ENCODE measurements at regions not wholly inside any gene's neighbourhood (a gene's known extent, or its start where the extent isn't known, plus 50 kb on each side); places are given as distances from the start of the nearest gene placed in this dataset.

DNA sequence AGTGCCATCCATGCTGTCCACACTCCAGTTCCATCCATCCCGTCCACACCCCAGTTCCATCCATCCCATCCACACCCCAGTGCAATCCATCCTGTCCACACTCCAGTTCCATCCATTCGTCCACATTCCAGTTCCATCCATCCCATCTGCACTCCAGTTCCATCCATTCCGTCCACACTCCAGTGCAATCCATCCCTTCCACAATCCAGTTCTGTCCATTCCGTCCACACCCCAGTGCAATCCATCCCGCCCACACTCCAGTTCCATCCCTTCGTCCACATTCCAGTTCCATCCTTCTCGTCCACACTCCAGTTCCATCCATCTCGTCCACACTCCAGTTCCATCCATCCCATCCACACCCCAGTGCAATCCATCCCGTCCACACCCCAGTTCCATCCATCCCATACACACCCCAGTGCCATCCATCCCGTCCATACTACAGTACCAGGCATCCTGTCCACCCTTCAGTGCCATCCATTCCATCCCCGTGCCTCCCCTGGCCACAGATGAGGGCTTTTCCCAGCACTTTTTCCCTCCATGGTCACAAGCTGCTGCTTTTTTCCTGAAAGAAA, 704.0 kb downstream of the BRD1 start:
- no peaks in the 10 kb centered on the region for H3K36me3 ChIP-seq (ENCODE audit: control insufficient read depth, insufficient read depth, low read length)
- no peak for ATAC-seq
- H3K27ac ChIP-seq (ENCODE audit: low read length), result no peak overlapping the region
- ChIA-PET CTCF (no interaction called here), POLR2A (no interaction called here)
- DNase-seq (ENCODE audit: low read depth, low spot score), result no peak
- H3K27me3 ChIP-seq (ENCODE audit: control insufficient read depth, insufficient read depth, low read length), result no peaks in the 10 kb centered on the region
- BruUV-seq (replicated peaks), result no TSS peak
- in situ Hi-C loops (cut with HindIII; ENCODE audit: low pct_unique_long_range_greater_than_20kb, low sequenced_read_pairs) (no loop called here), intact Hi-C loops (cut with micrococcal nuclease; ENCODE audit: unreplicated experiment) (no loop called here)
- H3K4me1 ChIP-seq (ENCODE audit: control insufficient read depth, insufficient read depth, low read length), result no peaks in the 10 kb centered on the region
- TF ChIP-seq, protein P1, sequence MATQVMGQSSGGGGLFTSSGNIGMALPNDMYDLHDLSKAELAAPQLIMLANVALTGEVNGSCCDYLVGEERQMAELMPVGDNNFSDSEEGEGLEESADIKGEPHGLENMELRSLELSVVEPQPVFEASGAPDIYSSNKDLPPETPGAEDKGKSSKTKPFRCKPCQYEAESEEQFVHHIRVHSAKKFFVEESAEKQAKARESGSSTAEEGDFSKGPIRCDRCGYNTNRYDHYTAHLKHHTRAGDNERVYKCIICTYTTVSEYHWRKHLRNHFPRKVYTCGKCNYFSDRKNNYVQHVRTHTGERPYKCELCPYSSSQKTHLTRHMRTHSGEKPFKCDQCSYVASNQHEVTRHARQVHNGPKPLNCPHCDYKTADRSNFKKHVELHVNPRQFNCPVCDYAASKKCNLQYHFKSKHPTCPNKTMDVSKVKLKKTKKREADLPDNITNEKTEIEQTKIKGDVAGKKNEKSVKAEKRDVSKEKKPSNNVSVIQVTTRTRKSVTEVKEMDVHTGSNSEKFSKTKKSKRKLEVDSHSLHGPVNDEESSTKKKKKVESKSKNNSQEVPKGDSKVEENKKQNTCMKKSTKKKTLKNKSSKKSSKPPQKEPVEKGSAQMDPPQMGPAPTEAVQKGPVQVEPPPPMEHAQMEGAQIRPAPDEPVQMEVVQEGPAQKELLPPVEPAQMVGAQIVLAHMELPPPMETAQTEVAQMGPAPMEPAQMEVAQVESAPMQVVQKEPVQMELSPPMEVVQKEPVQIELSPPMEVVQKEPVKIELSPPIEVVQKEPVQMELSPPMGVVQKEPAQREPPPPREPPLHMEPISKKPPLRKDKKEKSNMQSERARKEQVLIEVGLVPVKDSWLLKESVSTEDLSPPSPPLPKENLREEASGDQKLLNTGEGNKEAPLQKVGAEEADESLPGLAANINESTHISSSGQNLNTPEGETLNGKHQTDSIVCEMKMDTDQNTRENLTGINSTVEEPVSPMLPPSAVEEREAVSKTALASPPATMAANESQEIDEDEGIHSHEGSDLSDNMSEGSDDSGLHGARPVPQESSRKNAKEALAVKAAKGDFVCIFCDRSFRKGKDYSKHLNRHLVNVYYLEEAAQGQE (IDR thresholded peaks at IDR 0.05; ENCODE audit: insufficient read depth in 1 of 2, low read depth in 2 of 2, low read length in 1 of 2), result no peak
- TF ChIP-seq TCF7L2 (IDR thresholded peaks at IDR 0.05; ENCODE audit: low read depth, low read length), result no peak
- TF ChIP-seq POLR2AphosphoS5 (IDR thresholded peaks at IDR 0.05; ENCODE audit: low read depth, low read length), result no peak
- TF ChIP-seq SIN3A (IDR thresholded peaks at IDR 0.05; ENCODE audit: borderline replicate concordance, insufficient read depth, low read depth, low read length), result no peak
- TF ChIP-seq CTCF (IDR thresholded peaks at IDR 0.05), result no peak
- no peak overlapping the region for H3K4me3 ChIP-seq (ENCODE audit: low read depth in 2 of 2, low read length in 2 of 2)
- no peaks in the 10 kb centered on the region for H3K9me3 ChIP-seq (ENCODE audit: control insufficient read depth, insufficient read depth, low read depth, low read length)

GRCh38 chr22:49119551-49119952, 708.1 kb downstream of the BRD1 start:
- Histone ChIP-seq H3K36me3 (ENCODE audit: control insufficient read depth, insufficient read depth, low read length) (no peaks in the 10 kb centered on the region), H3K27ac (ENCODE audit: low read length) (no peak overlapping the region), H3K4me3 (ENCODE audit: low read depth in 2 of 2, low read length in 2 of 2) (no peak overlapping the region), H3K9me3 (ENCODE audit: control insufficient read depth, insufficient read depth, low read depth, low read length) (no peaks in the 10 kb centered on the region), H3K4me1 (ENCODE audit: control insufficient read depth, insufficient read depth, low read length) (no peaks in the 10 kb centered on the region), H3K27me3 (ENCODE audit: control insufficient read depth, insufficient read depth, low read length) (no peaks in the 10 kb centered on the region)
- BruUV-seq (replicated peaks), result no TSS peak
- no peak for TF ChIP-seq POLR2AphosphoS5 (IDR thresholded peaks at IDR 0.05; ENCODE audit: low read depth, low read length)
- TF ChIP-seq CTCF (IDR thresholded peaks at IDR 0.05), result no peak
- TF ChIP-seq TCF7L2 (IDR thresholded peaks at IDR 0.05; ENCODE audit: low read depth, low read length), result no peak
- TF ChIP-seq, protein P1 (IDR thresholded peaks at IDR 0.05; ENCODE audit: insufficient read depth in 1 of 2, low read depth in 2 of 2, low read length in 1 of 2), result no peak
- no peak for TF ChIP-seq SIN3A (IDR thresholded peaks at IDR 0.05; ENCODE audit: borderline replicate concordance, insufficient read depth, low read depth, low read length)
- intact Hi-C loops (cut with micrococcal nuclease; ENCODE audit: unreplicated experiment) (no loop called here), in situ Hi-C loops (cut with HindIII; ENCODE audit: low pct_unique_long_range_greater_than_20kb, low sequenced_read_pairs) (no loop called here)
- CTCF ChIA-PET, result no interaction called here
- POLR2A ChIA-PET, result no interaction called here
- DNase-seq (ENCODE audit: low read depth, low spot score) (no peak), ATAC-seq (no peak)

All from Panc1 (cell line).